Activated CD4-positive, alpha-beta T cell treated with anti-CD3 and anti-CD28 coated beads for 36 hours (primary cell): ENCODE measurements at regions not wholly inside any gene's neighbourhood (a gene's known extent, or its start where the extent isn't known, plus 50 kb on each side); places are given as distances from the start of the nearest gene placed in this dataset.

ENCODE experiments used
- ATAC-seq: fragments of 200-7000 bp; cut with Tn5 transposase; one replicate; pipeline ENCODE4 v1.10.0; 2021; ENCODE audit warnings: mild to moderate bottlenecking, moderate library complexity
- CTCF ChIA-PET: fragments of 350-600 bp; sonication (Branson Sonifier 250); formaldehyde crosslinking; loops from one replicate; lab custom pipeline; 2021; ENCODE audit warnings: antibody characterized with exemption; lab: Charles Lee
- POLR2A ChIA-PET: fragments of 350-600 bp; sonication (Branson Sonifier 250); formaldehyde crosslinking; loops from one replicate; lab custom pipeline; 2021; ENCODE audit warnings: antibody characterized with exemption, inconsistent platforms; lab: Charles Lee
- DNase-seq: peaks from one replicate; pipeline ENCODE4 v3.0.0-alpha.2; 2020
- H3K27ac Mint-ChIP-seq: one replicate; pipeline ENCODE4 v1.8.0; 2021; ENCODE audit warnings: mixed read lengths
- H3K27me3 Mint-ChIP-seq: one replicate; pipeline ENCODE4 v1.8.0; 2021; ENCODE audit warnings: mixed read lengths
- H3K36me3 Mint-ChIP-seq: one replicate; pipeline ENCODE4 v1.8.0; 2021; ENCODE audit warnings: low read depth, mixed read lengths
- H3K4me1 Mint-ChIP-seq: one replicate; pipeline ENCODE4 v1.8.0; 2021; ENCODE audit warnings: mixed read lengths
- H3K4me3 Mint-ChIP-seq: one replicate; pipeline ENCODE4 v1.8.0; 2021; ENCODE audit warnings: mild to moderate bottlenecking, moderate library complexity, mixed read lengths
- H3K9me3 Mint-ChIP-seq: one replicate; pipeline ENCODE4 v1.8.0; 2021; ENCODE audit warnings: low read depth, mixed read lengths
- intact Hi-C, 2 experiments: fragments of 100-400 bp; cut with DNase I in 1 of 2; cut with micrococcal nuclease in 1 of 2; formaldehyde crosslinking; loops; one replicate each; pipeline versions ENCODE4 v1.14.2 to v1.15.1; 2022 to 2024; cut with DNase I, micrococcal nuclease

DNA sequence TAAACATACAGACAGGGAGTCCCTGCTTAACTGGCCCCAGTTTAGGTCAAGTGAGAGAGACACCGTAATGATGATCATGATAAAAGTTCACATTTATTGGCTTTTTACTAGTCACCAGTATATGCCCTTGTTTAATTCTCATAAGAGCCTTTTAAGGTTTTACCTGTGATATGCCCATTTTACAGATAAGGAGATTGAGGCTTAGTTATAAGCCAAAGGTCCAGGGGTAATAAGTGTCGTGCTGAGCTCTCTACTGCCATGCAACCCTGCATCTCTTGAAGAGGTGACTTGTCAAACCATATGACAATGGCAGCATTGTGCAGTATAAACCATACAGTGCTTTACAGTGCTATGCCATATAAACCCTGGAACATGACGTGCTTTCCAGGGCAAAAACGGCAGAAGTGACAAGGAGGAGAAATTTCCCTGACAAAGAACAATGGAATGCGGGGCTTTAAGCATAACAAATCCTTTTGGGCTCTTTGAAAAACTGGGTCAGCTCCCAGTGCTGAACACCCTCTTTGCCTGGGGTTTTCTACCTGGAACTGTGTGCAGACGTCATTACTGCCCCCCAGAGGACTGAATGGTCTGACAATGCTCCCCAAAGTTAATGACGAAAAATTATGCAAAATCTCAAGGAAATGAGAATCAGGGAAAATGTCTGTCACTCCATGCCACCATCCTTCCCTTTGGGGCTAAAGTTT is 59.7 kb upstream of the C14orf132 start:
- Mint-ChIP-seq H3K27me3 (peaks cover 19% of the 10 kb centered on the region), H3K4me1 (no peaks in the 10 kb centered on the region), H3K27ac (no peak overlapping the region), H3K9me3 (no peaks in the 10 kb centered on the region), H3K36me3 (no peaks in the 10 kb centered on the region), H3K4me3 (no peak overlapping the region)
- CTCF ChIA-PET: interaction anchor here (0.8 kb wide), 1 partner anchor 172 kb away, joined by 3 read pairs; no protein-coding TSS in a partner anchor
- intact Hi-C loops: no loop called here
- POLR2A ChIA-PET: no interaction called here
- no peak for DNase-seq
- no peak for ATAC-seq

- ChIA-PET POLR2A (no interaction called here), CTCF (interaction anchor here (1.0 to 1.3 kb wide), 2 partner anchors 26 to 420 kb away, joined by 3 to 4 read pairs; no protein-coding TSS in a partner anchor)
- Mint-ChIP-seq H3K27ac (no peak overlapping the region), H3K27me3 (peaks cover 19% of the 10 kb centered on the region), H3K4me1 (no peaks in the 10 kb centered on the region), H3K36me3 (no peaks in the 10 kb centered on the region), H3K9me3 (no peaks in the 10 kb centered on the region), H3K4me3 (no peak overlapping the region)
- intact Hi-C loops: no loop called here
- ATAC-seq: no peak
- no peak for DNase-seq
Measured at GRCh38 chr14:95980402-95980801, 58.8 kb upstream of the C14orf132 start.

DNA sequence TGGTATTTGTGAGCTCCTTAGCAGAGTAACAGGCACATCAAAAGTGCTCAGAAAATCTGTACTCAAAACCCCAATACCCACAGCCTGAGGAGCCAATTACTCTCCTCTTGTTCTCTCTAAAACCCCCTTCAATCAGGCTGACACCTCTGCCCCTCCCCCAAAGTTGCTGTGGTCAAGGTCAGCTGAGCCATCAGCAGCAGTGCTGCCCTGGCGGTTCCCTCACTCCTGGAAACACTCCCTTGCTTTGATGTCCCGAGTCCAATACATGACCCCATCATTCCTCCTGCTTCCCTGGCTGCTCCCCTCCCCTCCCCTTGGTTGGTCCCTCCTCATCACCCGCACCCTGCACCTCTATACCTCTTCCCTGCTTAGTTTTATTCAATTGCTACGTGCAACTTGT is 57.2 kb upstream of the C14orf132 start:
- Mint-ChIP-seq H3K27me3 (peaks cover 19% of the 10 kb centered on the region), H3K9me3 (no peaks in the 10 kb centered on the region), H3K36me3 (no peaks in the 10 kb centered on the region), H3K27ac (no peak overlapping the region), H3K4me1 (no peaks in the 10 kb centered on the region), H3K4me3 (no peak overlapping the region)
- no peak for ATAC-seq
- ChIA-PET CTCF (interaction anchor here (1.0 kb wide), 1 partner anchor 10 kb away, joined by 3 read pairs; no protein-coding TSS in a partner anchor), POLR2A (no interaction called here)
- DNase-seq: no peak
- intact Hi-C loops: no loop called here

- DNase-seq (no peak), ATAC-seq (no peak)
- ChIA-PET CTCF (interaction anchor here (0.6 to 2.1 kb wide), 5 partner anchors 8 to 555 kb away, joined by 3 to 8 read pairs (median 3); no protein-coding TSS in a partner anchor), POLR2A (no interaction called here)
- Mint-ChIP-seq H3K36me3 (no peaks in the 10 kb centered on the region), H3K27ac (no peak overlapping the region), H3K4me3 (no peak overlapping the region), H3K27me3 (peaks cover 30% of the 10 kb centered on the region), H3K4me1 (no peaks in the 10 kb centered on the region), H3K9me3 (no peaks in the 10 kb centered on the region)
- intact Hi-C loops: no loop called here
Measured at GRCh38 chr14:95984206-95984605, 55.0 kb upstream of the C14orf132 start.
